GM23338 (cell line): ENCODE measurements at regions not wholly inside any gene's neighbourhood (a gene's known extent, or its start where the extent isn't known, plus 50 kb on each side); places are given as distances from the start of the nearest gene placed in this dataset.

Experiments used
- CREB1 ChIP-seq: fragments of 250-450 bp; sonication (Bioruptor Pico); IDR thresholded peaks from 2 replicates; pipeline ENCODE4 v1.5.0; 2020; ENCODE audit warnings: low read depth, mild to moderate bottlenecking, moderate library complexity
- CTCF ChIP-seq, 2 experiments: fragments of 200-600 bp in 1 of 2; sonication (generic) in 1 of 2; conservative IDR thresholded peaks; 2 replicates each; pipeline versions ENCODE4 v1.5.1 to v1.6.1; 2016 to 2017; ENCODE audit warnings: antibody characterized with exemption in 2 of 2, low read depth in 2 of 2, mild to moderate bottlenecking in 2 of 2, moderate library complexity in 1 of 2
- EZH2 ChIP-seq: fragments of 200-600 bp; sonication (generic); IDR thresholded peaks from one replicate; pipeline ENCODE4 v1.8.0; 2017; ENCODE audit warnings: antibody characterized with exemption, mild to moderate bottlenecking, low read depth; ENCODE audit not compliant: unreplicated experiment
- EZH2phosphoT487 ChIP-seq: fragments of 200-600 bp; sonication (generic); IDR thresholded peaks from one replicate; pipeline ENCODE4 v1.8.1; 2018; ENCODE audit warnings: antibody characterized with exemption; ENCODE audit not compliant: unreplicated experiment
- JUNB ChIP-seq: IDR thresholded peaks from one replicate; pipeline ENCODE4 v1.6.1; 2016; ENCODE audit warnings: antibody characterized with exemption; ENCODE audit not compliant: unreplicated experiment
- POLR2AphosphoS5 ChIP-seq: IDR thresholded peaks from 2 replicates; pipeline ENCODE4 v1.6.1; 2016; ENCODE audit warnings: antibody characterized with exemption, low read depth
- REST ChIP-seq: IDR thresholded peaks from one replicate; pipeline ENCODE4 v1.6.1; 2018; ENCODE audit warnings: antibody characterized with exemption; ENCODE audit not compliant: unreplicated experiment
- TF ChIP-seq, protein P1 (sequence below): fragments of 250-450 bp; sonication (Bioruptor Pico); IDR thresholded peaks from 2 replicates; pipeline ENCODE4 v1.5.0; 2020; ENCODE audit warnings: mild to moderate bottlenecking, moderate library complexity
- TF ChIP-seq, protein P2 (sequence below): IDR thresholded peaks from 2 replicates; pipeline ENCODE4 v1.6.1; 2016; ENCODE audit warnings: antibody characterized with exemption

- no peak for TF ChIP-seq POLR2AphosphoS5
- TF ChIP-seq CTCF (conservative IDR thresholded peaks at IDR 0.05; ENCODE audit: low read depth in 2 of 2) = no peak
- TF ChIP-seq, protein P1, sequence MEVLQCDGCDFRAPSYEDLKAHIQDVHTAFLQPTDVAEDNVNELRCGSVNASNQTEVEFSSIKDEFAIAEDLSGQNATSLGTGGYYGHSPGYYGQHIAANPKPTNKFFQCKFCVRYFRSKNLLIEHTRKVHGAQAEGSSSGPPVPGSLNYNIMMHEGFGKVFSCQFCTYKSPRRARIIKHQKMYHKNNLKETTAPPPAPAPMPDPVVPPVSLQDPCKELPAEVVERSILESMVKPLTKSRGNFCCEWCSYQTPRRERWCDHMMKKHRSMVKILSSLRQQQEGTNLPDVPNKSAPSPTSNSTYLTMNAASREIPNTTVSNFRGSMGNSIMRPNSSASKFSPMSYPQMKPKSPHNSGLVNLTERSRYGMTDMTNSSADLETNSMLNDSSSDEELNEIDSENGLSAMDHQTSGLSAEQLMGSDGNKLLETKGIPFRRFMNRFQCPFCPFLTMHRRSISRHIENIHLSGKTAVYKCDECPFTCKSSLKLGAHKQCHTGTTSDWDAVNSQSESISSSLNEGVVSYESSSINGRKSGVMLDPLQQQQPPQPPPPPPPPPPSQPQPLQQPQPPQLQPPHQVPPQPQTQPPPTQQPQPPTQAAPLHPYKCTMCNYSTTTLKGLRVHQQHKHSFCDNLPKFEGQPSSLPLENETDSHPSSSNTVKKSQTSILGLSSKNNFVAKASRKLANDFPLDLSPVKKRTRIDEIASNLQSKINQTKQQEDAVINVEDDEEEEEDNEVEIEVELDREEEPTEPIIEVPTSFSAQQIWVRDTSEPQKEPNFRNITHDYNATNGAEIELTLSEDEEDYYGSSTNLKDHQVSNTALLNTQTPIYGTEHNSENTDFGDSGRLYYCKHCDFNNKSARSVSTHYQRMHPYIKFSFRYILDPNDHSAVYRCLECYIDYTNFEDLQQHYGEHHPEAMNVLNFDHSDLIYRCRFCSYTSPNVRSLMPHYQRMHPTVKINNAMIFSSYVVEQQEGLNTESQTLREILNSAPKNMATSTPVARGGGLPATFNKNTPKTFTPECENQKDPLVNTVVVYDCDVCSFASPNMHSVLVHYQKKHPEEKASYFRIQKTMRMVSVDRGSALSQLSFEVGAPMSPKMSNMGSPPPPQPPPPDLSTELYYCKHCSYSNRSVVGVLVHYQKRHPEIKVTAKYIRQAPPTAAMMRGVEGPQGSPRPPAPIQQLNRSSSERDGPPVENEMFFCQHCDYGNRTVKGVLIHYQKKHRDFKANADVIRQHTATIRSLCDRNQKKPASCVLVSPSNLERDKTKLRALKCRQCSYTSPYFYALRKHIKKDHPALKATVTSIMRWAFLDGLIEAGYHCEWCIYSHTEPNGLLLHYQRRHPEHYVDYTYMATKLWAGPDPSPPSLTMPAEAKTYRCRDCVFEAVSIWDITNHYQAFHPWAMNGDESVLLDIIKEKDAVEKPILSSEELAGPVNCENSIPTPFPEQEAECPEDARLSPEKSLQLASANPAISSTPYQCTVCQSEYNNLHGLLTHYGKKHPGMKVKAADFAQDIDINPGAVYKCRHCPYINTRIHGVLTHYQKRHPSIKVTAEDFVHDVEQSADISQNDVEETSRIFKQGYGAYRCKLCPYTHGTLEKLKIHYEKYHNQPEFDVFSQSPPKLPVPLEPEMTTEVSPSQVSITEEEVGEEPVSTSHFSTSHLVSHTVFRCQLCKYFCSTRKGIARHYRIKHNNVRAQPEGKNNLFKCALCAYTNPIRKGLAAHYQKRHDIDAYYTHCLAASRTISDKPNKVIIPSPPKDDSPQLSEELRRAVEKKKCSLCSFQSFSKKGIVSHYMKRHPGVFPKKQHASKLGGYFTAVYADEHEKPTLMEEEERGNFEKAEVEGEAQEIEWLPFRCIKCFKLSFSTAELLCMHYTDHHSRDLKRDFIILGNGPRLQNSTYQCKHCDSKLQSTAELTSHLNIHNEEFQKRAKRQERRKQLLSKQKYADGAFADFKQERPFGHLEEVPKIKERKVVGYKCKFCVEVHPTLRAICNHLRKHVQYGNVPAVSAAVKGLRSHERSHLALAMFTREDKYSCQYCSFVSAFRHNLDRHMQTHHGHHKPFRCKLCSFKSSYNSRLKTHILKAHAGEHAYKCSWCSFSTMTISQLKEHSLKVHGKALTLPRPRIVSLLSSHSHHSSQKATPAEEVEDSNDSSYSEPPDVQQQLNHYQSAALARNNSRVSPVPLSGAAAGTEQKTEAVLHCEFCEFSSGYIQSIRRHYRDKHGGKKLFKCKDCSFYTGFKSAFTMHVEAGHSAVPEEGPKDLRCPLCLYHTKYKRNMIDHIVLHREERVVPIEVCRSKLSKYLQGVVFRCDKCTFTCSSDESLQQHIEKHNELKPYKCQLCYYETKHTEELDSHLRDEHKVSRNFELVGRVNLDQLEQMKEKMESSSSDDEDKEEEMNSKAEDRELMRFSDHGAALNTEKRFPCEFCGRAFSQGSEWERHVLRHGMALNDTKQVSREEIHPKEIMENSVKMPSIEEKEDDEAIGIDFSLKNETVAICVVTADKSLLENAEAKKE (CRISPR knock-in tag) = no peak
- TF ChIP-seq JUNB = no peak
- TF ChIP-seq, protein P2, sequence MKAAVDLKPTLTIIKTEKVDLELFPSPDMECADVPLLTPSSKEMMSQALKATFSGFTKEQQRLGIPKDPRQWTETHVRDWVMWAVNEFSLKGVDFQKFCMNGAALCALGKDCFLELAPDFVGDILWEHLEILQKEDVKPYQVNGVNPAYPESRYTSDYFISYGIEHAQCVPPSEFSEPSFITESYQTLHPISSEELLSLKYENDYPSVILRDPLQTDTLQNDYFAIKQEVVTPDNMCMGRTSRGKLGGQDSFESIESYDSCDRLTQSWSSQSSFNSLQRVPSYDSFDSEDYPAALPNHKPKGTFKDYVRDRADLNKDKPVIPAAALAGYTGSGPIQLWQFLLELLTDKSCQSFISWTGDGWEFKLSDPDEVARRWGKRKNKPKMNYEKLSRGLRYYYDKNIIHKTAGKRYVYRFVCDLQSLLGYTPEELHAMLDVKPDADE = no peak
- TF ChIP-seq EZH2 = no peak
- TF ChIP-seq CREB1 = no peak
- no peak for TF ChIP-seq REST
- no peak for TF ChIP-seq EZH2phosphoT487
Measured at GRCh38 chr9:17928228-17928627, 349.4 kb downstream of the SH3GL2 start.
